ENCODE measurements at regions not wholly inside any gene's neighbourhood (a gene's known extent, or its start where the extent isn't known, plus 50 kb on each side); places are given as distances from the start of the nearest gene placed in this dataset.

DNA sequence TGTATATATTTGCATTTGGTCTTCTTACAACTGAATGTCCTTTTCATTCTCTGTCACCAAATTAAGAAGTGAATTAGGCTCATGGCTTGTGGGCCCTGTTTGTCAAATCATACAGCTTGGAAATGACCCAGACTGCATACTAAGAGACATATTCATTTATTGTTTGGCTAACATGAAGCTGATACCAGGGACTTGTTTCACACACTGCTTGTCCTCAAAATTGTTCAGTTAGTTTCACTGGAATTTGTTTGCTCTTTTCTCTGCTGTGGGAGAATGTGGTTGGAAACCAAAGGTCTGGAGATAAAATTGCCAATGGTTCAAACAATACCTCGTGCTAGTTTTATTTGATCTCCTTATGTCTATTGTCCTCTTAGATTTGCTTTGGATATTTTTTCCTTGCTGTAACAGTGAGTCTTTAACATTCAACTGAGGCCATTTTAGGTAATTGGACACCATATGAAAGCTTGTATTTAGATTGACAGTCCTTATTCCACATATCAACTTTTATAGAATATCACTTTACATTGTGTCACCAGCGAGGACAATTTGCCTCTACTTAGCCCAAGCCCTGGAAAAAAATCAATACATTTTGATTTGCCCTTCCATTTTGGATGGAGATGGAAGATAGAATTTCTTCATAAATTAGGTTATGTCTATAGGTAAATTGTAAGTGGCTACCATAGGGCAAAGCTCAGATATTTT lies 144.3 kb upstream of the MTAP start:
- POLR2A ChIA-PET (ENCODE audit: unreplicated experiment): no interaction called here

DNA sequence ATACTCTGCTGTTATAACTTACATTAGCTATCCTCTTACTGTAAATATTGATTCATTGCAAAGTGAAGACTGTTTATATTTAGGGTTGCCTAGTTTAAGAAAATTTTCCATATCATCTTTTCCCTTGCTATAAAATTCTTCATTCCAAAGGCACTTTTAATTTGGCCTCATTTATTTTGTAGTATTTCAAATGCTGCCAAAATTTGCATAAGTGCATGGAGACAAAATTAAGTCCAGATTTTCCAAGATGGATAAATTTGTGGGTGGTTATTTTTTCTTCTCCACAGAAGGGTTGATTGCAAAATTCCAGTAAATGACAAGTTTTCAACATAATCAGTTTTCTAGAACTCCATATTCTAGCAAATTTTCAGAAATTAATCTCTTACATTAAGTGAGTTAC lies 141.5 kb upstream of the MTAP start:
- H3K27ac ChIP-seq (ENCODE audit: low read length): no peak overlapping the region
- DNase-seq (no peak), ATAC-seq (no peak)
- H3K9me2 ChIP-seq (replicated peaks; ENCODE audit: low read length): no peaks in the 10 kb centered on the region
- no peaks in the 10 kb centered on the region for H3K9me3 ChIP-seq (ENCODE audit: low read length)
- ChIA-PET POLR2A (ENCODE audit: unreplicated experiment) (no interaction called here), CTCF (no interaction called here)
- no peaks in the 10 kb centered on the region for H4K20me1 ChIP-seq (ENCODE audit: low read length)
- H2AFZ ChIP-seq (ENCODE audit: low read length): no peak overlapping the region
- peaks cover 15% of the 10 kb centered on the region for H3F3A ChIP-seq (ENCODE audit: low read length, unreplicated experiment)
- no peak overlapping the region for H3K4me3 ChIP-seq (ENCODE audit: low read length)
- no peaks in the 10 kb centered on the region for H3K36me3 ChIP-seq (ENCODE audit: low read depth, low read length)
- TF ChIP-seq EZH2 (IDR thresholded peaks at IDR 0.05; ENCODE audit: low read length, unreplicated experiment): no peak
- TF ChIP-seq, protein P1, sequence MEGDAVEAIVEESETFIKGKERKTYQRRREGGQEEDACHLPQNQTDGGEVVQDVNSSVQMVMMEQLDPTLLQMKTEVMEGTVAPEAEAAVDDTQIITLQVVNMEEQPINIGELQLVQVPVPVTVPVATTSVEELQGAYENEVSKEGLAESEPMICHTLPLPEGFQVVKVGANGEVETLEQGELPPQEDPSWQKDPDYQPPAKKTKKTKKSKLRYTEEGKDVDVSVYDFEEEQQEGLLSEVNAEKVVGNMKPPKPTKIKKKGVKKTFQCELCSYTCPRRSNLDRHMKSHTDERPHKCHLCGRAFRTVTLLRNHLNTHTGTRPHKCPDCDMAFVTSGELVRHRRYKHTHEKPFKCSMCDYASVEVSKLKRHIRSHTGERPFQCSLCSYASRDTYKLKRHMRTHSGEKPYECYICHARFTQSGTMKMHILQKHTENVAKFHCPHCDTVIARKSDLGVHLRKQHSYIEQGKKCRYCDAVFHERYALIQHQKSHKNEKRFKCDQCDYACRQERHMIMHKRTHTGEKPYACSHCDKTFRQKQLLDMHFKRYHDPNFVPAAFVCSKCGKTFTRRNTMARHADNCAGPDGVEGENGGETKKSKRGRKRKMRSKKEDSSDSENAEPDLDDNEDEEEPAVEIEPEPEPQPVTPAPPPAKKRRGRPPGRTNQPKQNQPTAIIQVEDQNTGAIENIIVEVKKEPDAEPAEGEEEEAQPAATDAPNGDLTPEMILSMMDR (conservative IDR thresholded peaks at IDR 0.05; ENCODE audit: low read depth, low read length): no peak
- TF ChIP-seq EZH2phosphoT487 (IDR thresholded peaks at IDR 0.05; ENCODE audit: borderline replicate concordance, low read length): no peak
- intact Hi-C loops (cut with micrococcal nuclease): no loop called here
- no peaks in the 10 kb centered on the region for H3K27me3 ChIP-seq (ENCODE audit: low read length)
- peaks cover 35% of the 10 kb centered on the region for H3K4me1 ChIP-seq (ENCODE audit: insufficient read depth, low read length)
- no peak overlapping the region for H3K4me2 ChIP-seq (ENCODE audit: low read length)
- no TSS peak for BruUV-seq (replicated peaks)
- no peak overlapping the region for H3K9ac ChIP-seq (ENCODE audit: low read length)
- no peaks in the 10 kb centered on the region for H3K79me2 ChIP-seq (ENCODE audit: low read length)

More for the DNA sequence above, 144.3 kb upstream of the MTAP start:
- no peaks in the 10 kb centered on the region for H3K36me3 ChIP-seq (ENCODE audit: low read depth, low read length)
- H3K9ac ChIP-seq (ENCODE audit: low read length): peak overlapping the region; percentile 67
- H4K20me1 ChIP-seq (ENCODE audit: low read length): no peaks in the 10 kb centered on the region
- peak; percentile 39; the same call in 1 of the 2 replicates for ATAC-seq
- H3K27ac ChIP-seq (ENCODE audit: low read length): peak overlapping the region; percentile 92
- no peaks in the 10 kb centered on the region for H3K27me3 ChIP-seq (ENCODE audit: low read length)
- H3K4me3 ChIP-seq (ENCODE audit: low read length): no peak overlapping the region
- H3F3A ChIP-seq (ENCODE audit: low read length, unreplicated experiment): peaks cover 15% of the 10 kb centered on the region
- DNase-seq: peak; percentile 51
- H2AFZ ChIP-seq (ENCODE audit: low read length): no peak overlapping the region
- no peaks in the 10 kb centered on the region for H3K79me2 ChIP-seq (ENCODE audit: low read length)
- peaks cover 37% of the 10 kb centered on the region for H3K4me1 ChIP-seq (ENCODE audit: insufficient read depth, low read length)
- CTCF ChIA-PET: no interaction called here
- intact Hi-C loops (cut with micrococcal nuclease): loop anchor here (2.0 kb wide), 1 partner anchor 17 kb away; no protein-coding TSS in a partner anchor
- TF ChIP-seq, protein P1 (conservative IDR thresholded peaks at IDR 0.05; ENCODE audit: low read depth, low read length): no peak
- TF ChIP-seq EZH2 (IDR thresholded peaks at IDR 0.05; ENCODE audit: low read length, unreplicated experiment): no peak
- TF ChIP-seq EZH2phosphoT487 (IDR thresholded peaks at IDR 0.05; ENCODE audit: borderline replicate concordance, low read length): no peak
- H3K4me2 ChIP-seq (ENCODE audit: low read length): peak overlapping the region; percentile 63
- no TSS peak for BruUV-seq (replicated peaks)
- H3K9me3 ChIP-seq (ENCODE audit: low read length): no peaks in the 10 kb centered on the region
- no peaks in the 10 kb centered on the region for H3K9me2 ChIP-seq (replicated peaks; ENCODE audit: low read length)

GRCh38 chr9:21661626-21662025 lies 140.8 kb upstream of the MTAP start:
- peaks cover 28% of the 10 kb centered on the region for H3K4me1 ChIP-seq (ENCODE audit: insufficient read depth, low read length)
- no peaks in the 10 kb centered on the region for H4K20me1 ChIP-seq (ENCODE audit: low read length)
- BruUV-seq (replicated peaks): no TSS peak
- no peak overlapping the region for H3K9ac ChIP-seq (ENCODE audit: low read length)
- H3K9me2 ChIP-seq (replicated peaks; ENCODE audit: low read length): no peaks in the 10 kb centered on the region
- intact Hi-C loops (cut with micrococcal nuclease): no loop called here
- no peak overlapping the region for H3K27ac ChIP-seq (ENCODE audit: low read length)
- no peaks in the 10 kb centered on the region for H3K27me3 ChIP-seq (ENCODE audit: low read length)
- H3K36me3 ChIP-seq (ENCODE audit: low read depth, low read length): no peaks in the 10 kb centered on the region
- ATAC-seq: no peak
- ChIA-PET CTCF (no interaction called here), POLR2A (ENCODE audit: unreplicated experiment) (no interaction called here)
- no peaks in the 10 kb centered on the region for H3K79me2 ChIP-seq (ENCODE audit: low read length)
- TF ChIP-seq EZH2 (IDR thresholded peaks at IDR 0.05; ENCODE audit: low read length, unreplicated experiment) (no peak), EZH2phosphoT487 (IDR thresholded peaks at IDR 0.05; ENCODE audit: borderline replicate concordance, low read length) (no peak)
- TF ChIP-seq, protein P1 (conservative IDR thresholded peaks at IDR 0.05; ENCODE audit: low read depth, low read length): no peak
- H3K4me3 ChIP-seq (ENCODE audit: low read length): no peak overlapping the region
- no peak overlapping the region for H2AFZ ChIP-seq (ENCODE audit: low read length)
- H3K4me2 ChIP-seq (ENCODE audit: low read length): no peak overlapping the region
- H3K9me3 ChIP-seq (ENCODE audit: low read length): no peaks in the 10 kb centered on the region
- H3F3A ChIP-seq (ENCODE audit: low read length, unreplicated experiment): peaks cover 15% of the 10 kb centered on the region
- no peak for DNase-seq

Data from PC-3 (cell line).